WERI-Rb-1 (cell line): ENCODE measurements at regions not wholly inside any gene's neighbourhood (a gene's known extent, or its start where the extent isn't known, plus 50 kb on each side); places are given as distances from the start of the nearest gene placed in this dataset.
"Not testable (repeated sequence)": the region's sequence is repeated elsewhere in the genome, so short reads cannot be mapped to it uniquely, and the experiment has no call there.

ENCODE experiments used
- DNase-seq: peaks from one replicate; pipeline ENCODE4 v3.0.0-alpha.2; 2020
- H3K27ac ChIP-seq: fragments of 250-450 bp; sonication (Bioruptor Pico); 2 replicates; pipeline ENCODE4 v1.5.1; 2020; ENCODE audit warnings: mild to moderate bottlenecking, moderate library complexity
- H3K27me3 ChIP-seq: fragments of 250-450 bp; sonication (Bioruptor Pico); 2 replicates; pipeline ENCODE4 v1.5.1; 2021; ENCODE audit warnings: mild to moderate bottlenecking, low read depth, moderate library complexity; ENCODE audit not compliant: insufficient read depth, severe bottlenecking
- H3K36me3 ChIP-seq: fragments of 250-450 bp; sonication (Bioruptor Pico); 2 replicates; pipeline ENCODE4 v1.5.1; 2020; ENCODE audit warnings: mild to moderate bottlenecking, moderate library complexity
- H3K4me3 ChIP-seq: 2 replicates; pipeline ENCODE4 v1.5.1; 2011; ENCODE audit warnings: low read depth, mild to moderate bottlenecking, control low read depth, low read length
- H3K9me3 ChIP-seq: fragments of 250-450 bp; sonication (Bioruptor Pico); 2 replicates; pipeline ENCODE4 v1.5.1; 2021; ENCODE audit warnings: mild to moderate bottlenecking, moderate library complexity; ENCODE audit not compliant: severe bottlenecking
- TF ChIP-seq, protein P1 (sequence below): IDR thresholded peaks from 2 replicates; pipeline ENCODE4 v1.5.1; 2011; ENCODE audit warnings: low read depth, mild to moderate bottlenecking, control low read depth, inconsistent platforms, low read length

DNA sequence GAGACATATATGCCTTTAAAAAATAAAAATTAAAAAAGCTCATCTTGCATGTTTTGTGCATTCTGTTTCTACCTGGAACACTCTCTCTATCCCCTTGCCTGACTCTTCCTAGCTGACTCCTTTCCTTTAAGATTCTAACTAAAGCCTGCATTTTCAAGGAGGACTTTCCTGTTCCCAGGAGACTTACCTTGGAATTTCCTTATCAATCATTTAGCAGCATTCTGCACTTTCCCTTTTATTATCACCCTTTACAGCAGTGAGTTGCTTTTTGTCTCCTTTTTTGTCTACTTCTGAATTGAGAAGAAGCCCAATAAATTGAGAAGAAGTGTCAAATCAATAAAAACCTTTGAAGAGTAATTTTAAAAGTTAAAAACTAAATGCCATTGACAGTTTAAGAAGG, 142.2 kb upstream of the TMEM196 start:
- Histone ChIP-seq H3K9me3 (no peaks in the 10 kb centered on the region), H3K36me3 (no peaks in the 10 kb centered on the region), H3K27me3 (no peaks in the 10 kb centered on the region), H3K4me3 (no peak overlapping the region), H3K27ac (no peak overlapping the region)
- TF ChIP-seq, protein P1, sequence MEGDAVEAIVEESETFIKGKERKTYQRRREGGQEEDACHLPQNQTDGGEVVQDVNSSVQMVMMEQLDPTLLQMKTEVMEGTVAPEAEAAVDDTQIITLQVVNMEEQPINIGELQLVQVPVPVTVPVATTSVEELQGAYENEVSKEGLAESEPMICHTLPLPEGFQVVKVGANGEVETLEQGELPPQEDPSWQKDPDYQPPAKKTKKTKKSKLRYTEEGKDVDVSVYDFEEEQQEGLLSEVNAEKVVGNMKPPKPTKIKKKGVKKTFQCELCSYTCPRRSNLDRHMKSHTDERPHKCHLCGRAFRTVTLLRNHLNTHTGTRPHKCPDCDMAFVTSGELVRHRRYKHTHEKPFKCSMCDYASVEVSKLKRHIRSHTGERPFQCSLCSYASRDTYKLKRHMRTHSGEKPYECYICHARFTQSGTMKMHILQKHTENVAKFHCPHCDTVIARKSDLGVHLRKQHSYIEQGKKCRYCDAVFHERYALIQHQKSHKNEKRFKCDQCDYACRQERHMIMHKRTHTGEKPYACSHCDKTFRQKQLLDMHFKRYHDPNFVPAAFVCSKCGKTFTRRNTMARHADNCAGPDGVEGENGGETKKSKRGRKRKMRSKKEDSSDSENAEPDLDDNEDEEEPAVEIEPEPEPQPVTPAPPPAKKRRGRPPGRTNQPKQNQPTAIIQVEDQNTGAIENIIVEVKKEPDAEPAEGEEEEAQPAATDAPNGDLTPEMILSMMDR, result no peak
- DNase-seq, result no peak

- no peaks in the 10 kb centered on the region for H3K36me3 ChIP-seq
- H3K4me3 ChIP-seq, result no peak overlapping the region
- no peaks in the 10 kb centered on the region for H3K9me3 ChIP-seq
- H3K27ac ChIP-seq, result no peak overlapping the region
- no peak for DNase-seq
- no peaks in the 10 kb centered on the region for H3K27me3 ChIP-seq
- TF ChIP-seq, protein P1, result no peak
These were observed 141.4 kb upstream of the TMEM196 start for GRCh38 chr7:19914866-19915265.

DNA sequence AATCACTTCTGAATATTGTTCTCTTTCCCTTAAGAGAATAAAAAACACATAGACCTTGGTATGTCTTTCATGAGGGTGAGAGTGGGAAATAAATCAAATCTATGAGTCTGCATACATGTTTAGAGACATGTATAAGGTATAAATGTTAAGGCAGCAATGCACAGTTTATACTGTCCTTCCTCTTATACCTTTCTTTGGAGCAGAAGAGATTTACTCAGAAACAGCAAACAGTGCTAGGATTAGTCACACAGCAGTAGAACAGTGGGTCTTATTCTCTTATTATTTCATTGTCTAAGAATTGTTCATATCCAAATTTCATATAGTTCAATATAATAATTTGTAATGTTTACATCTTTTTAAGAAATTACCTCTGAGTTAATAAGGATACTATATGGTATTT, 126.7 kb upstream of the TMEM196 start:
- Histone ChIP-seq H3K9me3 (no peaks in the 10 kb centered on the region), H3K36me3 (no peaks in the 10 kb centered on the region), H3K27ac (no peak overlapping the region), H3K4me3 (no peak overlapping the region), H3K27me3 (no peaks in the 10 kb centered on the region)
- TF ChIP-seq, protein P1, result no peak
- DNase-seq, result no peak

GRCh38 chr7:19899529-19899928, 126.1 kb upstream of the TMEM196 start:
- DNase-seq, result no peak
- Histone ChIP-seq H3K4me3 (no peak overlapping the region), H3K36me3 (no peaks in the 10 kb centered on the region), H3K27me3 (no peaks in the 10 kb centered on the region), H3K27ac (no peak overlapping the region), H3K9me3 (no peaks in the 10 kb centered on the region)
- TF ChIP-seq, protein P1, result no peak

DNA sequence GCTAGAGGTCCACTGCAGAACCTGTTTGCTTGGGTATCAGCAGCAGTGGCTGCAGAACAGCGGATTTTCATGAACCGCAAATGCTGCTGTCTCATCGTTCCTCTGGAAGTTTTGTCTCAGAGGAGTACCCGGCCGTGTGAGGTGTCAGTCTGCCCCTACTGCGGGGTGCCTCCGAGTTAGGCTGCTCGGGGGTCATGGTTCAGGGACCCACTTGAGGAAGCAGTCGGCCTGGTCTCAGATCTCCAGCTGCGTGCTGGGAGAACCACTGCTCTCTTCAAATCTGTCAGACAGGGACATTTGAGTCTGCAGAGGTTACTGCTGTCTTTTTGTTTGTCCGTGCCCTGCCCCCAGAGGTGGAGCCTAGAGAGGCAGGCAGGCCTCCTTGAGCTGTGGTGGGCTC, 109.5 kb upstream of the TMEM196 start:
- H3K27ac ChIP-seq, DNase-seq, H3K4me3 ChIP-seq, H3K9me3 ChIP-seq, H3K27me3 ChIP-seq, H3K36me3 ChIP-seq: not testable (repeated sequence)

GRCh38 chr7:19872094-19872493, 98.7 kb upstream of the TMEM196 start:
- Histone ChIP-seq H3K36me3 (no peaks in the 10 kb centered on the region), H3K4me3 (no peak overlapping the region), H3K27ac (no peak overlapping the region), H3K9me3 (no peaks in the 10 kb centered on the region), H3K27me3 (no peaks in the 10 kb centered on the region)
- TF ChIP-seq, protein P1, result no peak
- no peak for DNase-seq
